22Rv1 (cell line): ENCODE measurements at regions not wholly inside any gene's neighbourhood (a gene's known extent, or its start where the extent isn't known, plus 50 kb on each side); places are given as distances from the start of the nearest gene placed in this dataset.

Source experiments
- CTCF ChIP-seq: fragments of 450-650 bp; IDR thresholded peaks from 2 replicates; pipeline ENCODE4 v1.5.1; 2017; ENCODE audit warnings: mild to moderate bottlenecking
- ZFX ChIP-seq: fragments of 450-650 bp; IDR thresholded peaks from 2 replicates; pipeline ENCODE4 v1.6.1; 2017; ENCODE audit warnings: antibody characterized with exemption, borderline replicate concordance

DNA sequence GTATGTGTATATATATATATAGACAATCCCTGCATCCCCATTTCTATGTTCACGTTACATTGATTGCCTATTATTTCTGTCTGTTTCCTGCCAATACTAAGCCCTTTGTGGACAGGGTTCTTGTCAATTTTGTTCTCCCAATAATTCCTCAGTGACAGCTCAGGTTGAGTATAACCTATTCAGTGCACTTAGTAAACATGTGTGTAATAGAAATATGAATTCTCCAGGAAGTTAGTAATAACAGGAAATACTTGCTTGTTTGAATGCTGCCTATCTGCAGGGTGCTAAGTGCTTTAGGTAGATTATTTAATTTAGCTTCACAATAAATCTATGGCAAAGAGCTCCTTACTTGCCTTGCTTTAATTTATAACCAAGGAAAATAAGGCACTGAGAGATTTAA is 52.8 kb upstream of the PTGFR start:
- TF ChIP-seq CTCF (no peak), ZFX (no peak)
